A673 (cell line): ENCODE measurements at regions not wholly inside any gene's neighbourhood (a gene's known extent, or its start where the extent isn't known, plus 50 kb on each side); places are given as distances from the start of the nearest gene placed in this dataset.

Experiments used
- BruUV-seq: library from RNA; stranded (reverse); fragments of 400-500 nt; replicated peaks from 2 replicates; lab custom pipeline; 2021; lab: Mats Ljungman, UMichigan
- CTCF ChIA-PET: fragments of 300-600 bp; sonication (Branson Sonifier 250); formaldehyde crosslinking; loops from one replicate; lab custom pipeline; 2022; ENCODE audit warnings: antibody characterized with exemption; lab: Charles Lee
- POLR2A ChIA-PET: fragments of 300-600 bp; sonication (Branson Sonifier 250); formaldehyde crosslinking; loops from one replicate; lab custom pipeline; 2022; ENCODE audit warnings: antibody characterized with exemption; ENCODE audit not compliant: low non-redundant PET; lab: Charles Lee
- DNase-seq: peaks from one replicate; pipeline ENCODE4 v3.0.0-alpha.2; 2015; ENCODE audit warnings: low spot score
- H3K27ac ChIP-seq: fragments of 200-600 bp; sonication (generic); 2 replicates; pipeline ENCODE4 v1.5.1; 2016; ENCODE audit warnings: mixed run types, low read depth, mild to moderate bottlenecking, mixed read lengths, antibody characterized with exemption, low read length; ENCODE audit not compliant: poor library complexity, severe bottlenecking
- H3K27me3 ChIP-seq: fragments of 200-600 bp; sonication (generic); replicated peaks from 2 replicates; pipeline ENCODE4 v1.6.1; 2017; ENCODE audit warnings: mixed run types, low read depth, mild to moderate bottlenecking, mixed read lengths, antibody characterized with exemption, low read length; ENCODE audit not compliant: insufficient read depth, poor library complexity
- H3K36me3 ChIP-seq: fragments of 200-600 bp; sonication (generic); 2 replicates; pipeline ENCODE4 v1.6.1; 2016; ENCODE audit warnings: mixed run types, mild to moderate bottlenecking, mixed read lengths, antibody characterized with exemption, low read length; ENCODE audit not compliant: insufficient read depth, poor library complexity, severe bottlenecking
- H3K4me1 ChIP-seq: fragments of 200-600 bp; sonication (generic); 2 replicates; pipeline ENCODE4 v1.6.1; 2017; ENCODE audit warnings: mixed run types, mild to moderate bottlenecking, mixed read lengths, antibody characterized with exemption, low read length; ENCODE audit not compliant: insufficient read depth, poor library complexity, severe bottlenecking
- H3K4me3 ChIP-seq: fragments of 200-600 bp; sonication (generic); 2 replicates; pipeline ENCODE4 v1.5.1; 2016; ENCODE audit warnings: low read depth, mixed run types, mild to moderate bottlenecking, mixed read lengths, low read length; ENCODE audit not compliant: poor library complexity, severe bottlenecking
- H3K9me3 ChIP-seq: fragments of 200-600 bp; sonication (generic); 2 replicates; pipeline ENCODE4 v1.6.1; 2016; ENCODE audit warnings: mixed run types, low read depth, mild to moderate bottlenecking, mixed read lengths, antibody characterized with exemption, low read length; ENCODE audit not compliant: poor library complexity, severe bottlenecking
- EZH2 ChIP-seq: fragments of 200-600 bp; sonication (generic); IDR thresholded peaks from 2 replicates; pipeline ENCODE4 v1.6.1; 2017; ENCODE audit warnings: borderline replicate concordance, low read depth, mild to moderate bottlenecking, mixed read lengths, antibody characterized with exemption, low read length; ENCODE audit not compliant: poor library complexity, severe bottlenecking
- intact Hi-C: fragments of 100-400 bp; cut with micrococcal nuclease; formaldehyde crosslinking; loops from one replicate; pipeline ENCODE4 v1.10.0; 2022; ENCODE audit not compliant: unreplicated experiment
- TF ChIP-seq, protein P1 (sequence below): fragments of 300-800, 200-600 bp; sonication (generic); conservative IDR thresholded peaks from 2 replicates; pipeline ENCODE4 v1.5.1; 2017; ENCODE audit warnings: low read depth, mild to moderate bottlenecking, antibody characterized with exemption, low read length, moderate library complexity, mixed read lengths

DNA sequence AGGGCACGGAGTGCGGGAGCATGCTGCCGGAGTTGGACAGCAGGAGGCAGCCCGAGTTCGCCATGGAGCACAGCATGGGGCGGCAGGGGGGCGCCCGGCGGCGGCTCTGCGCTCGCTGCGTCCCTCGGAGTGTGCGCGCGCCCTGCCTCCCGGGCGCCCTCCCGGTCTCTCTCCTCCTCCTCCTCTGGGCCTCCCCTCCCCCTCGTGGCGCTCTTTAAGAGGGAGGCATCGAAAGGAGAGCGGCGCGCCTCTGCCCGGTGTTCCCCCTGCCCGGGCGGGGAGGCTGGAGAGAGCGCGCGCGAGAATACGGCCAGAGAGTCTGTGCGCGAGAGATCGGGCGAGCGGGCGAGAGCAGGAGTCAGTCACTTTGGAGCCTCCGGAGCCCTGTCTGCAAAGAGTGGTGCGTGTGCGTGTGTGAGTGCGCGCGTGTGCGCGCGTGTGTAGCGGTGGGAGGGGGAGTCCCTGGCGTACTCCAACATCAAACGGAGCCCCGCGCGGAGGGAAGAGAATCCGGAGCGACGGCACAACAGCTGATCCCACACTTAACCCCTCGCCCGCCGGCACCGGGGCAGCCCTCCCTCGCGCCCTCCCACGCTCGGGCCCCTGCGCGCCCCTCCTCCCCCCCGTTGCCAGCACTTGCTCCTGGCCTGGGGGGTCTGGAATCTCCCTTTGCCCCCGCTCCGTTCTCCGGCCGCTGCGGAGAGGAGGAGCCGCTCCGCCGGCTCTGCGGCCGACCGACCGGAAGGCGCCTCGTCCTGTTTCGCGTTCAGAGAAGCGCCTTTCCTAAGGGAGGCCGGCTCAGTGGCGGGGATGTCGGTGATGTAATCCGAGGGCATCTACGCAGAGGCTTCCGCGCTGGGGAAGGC lies 108.9 kb downstream of the ENGASE start:
- POLR2A ChIA-PET, result no interaction called here
- DNase-seq, result peak; percentile 45
- no peaks in the 10 kb centered on the region for H3K4me1 ChIP-seq
- peak; percentile 83 for TF ChIP-seq EZH2
- TF ChIP-seq, protein P1, sequence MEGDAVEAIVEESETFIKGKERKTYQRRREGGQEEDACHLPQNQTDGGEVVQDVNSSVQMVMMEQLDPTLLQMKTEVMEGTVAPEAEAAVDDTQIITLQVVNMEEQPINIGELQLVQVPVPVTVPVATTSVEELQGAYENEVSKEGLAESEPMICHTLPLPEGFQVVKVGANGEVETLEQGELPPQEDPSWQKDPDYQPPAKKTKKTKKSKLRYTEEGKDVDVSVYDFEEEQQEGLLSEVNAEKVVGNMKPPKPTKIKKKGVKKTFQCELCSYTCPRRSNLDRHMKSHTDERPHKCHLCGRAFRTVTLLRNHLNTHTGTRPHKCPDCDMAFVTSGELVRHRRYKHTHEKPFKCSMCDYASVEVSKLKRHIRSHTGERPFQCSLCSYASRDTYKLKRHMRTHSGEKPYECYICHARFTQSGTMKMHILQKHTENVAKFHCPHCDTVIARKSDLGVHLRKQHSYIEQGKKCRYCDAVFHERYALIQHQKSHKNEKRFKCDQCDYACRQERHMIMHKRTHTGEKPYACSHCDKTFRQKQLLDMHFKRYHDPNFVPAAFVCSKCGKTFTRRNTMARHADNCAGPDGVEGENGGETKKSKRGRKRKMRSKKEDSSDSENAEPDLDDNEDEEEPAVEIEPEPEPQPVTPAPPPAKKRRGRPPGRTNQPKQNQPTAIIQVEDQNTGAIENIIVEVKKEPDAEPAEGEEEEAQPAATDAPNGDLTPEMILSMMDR, result no peak
- no TSS peak for BruUV-seq
- H3K9me3 ChIP-seq, result no peaks in the 10 kb centered on the region
- H3K27ac ChIP-seq, result no peak overlapping the region
- CTCF ChIA-PET, result no interaction called here
- no peak overlapping the region for H3K4me3 ChIP-seq
- H3K36me3 ChIP-seq, result no peaks in the 10 kb centered on the region
- intact Hi-C loops, result no loop called here
- H3K27me3 ChIP-seq, result peaks cover 97% of the 10 kb centered on the region

DNA sequence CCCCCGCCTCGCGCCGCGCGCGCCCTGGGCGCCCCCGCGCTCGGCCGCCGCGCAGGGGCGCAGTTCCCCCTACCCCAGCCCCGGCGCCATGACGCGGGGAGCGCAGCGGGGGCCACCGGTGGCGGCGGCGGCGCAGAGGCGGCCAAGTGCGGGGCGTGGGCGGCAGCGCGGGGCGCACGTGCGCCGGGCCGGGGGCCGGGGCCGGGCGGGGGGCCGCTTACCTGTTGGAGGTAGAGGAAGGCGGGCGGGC lies 108.3 kb downstream of the ENGASE start:
- intact Hi-C loops, result no loop called here
- no TSS peak for BruUV-seq
- Histone ChIP-seq H3K27me3 (peaks cover 97% of the 10 kb centered on the region), H3K9me3 (no peaks in the 10 kb centered on the region), H3K4me1 (no peaks in the 10 kb centered on the region), H3K27ac (no peak overlapping the region), H3K36me3 (no peaks in the 10 kb centered on the region), H3K4me3 (no peak overlapping the region)
- POLR2A ChIA-PET, result no interaction called here
- CTCF ChIA-PET, result no interaction called here
- DNase-seq, result no peak
- TF ChIP-seq, protein P1, result no peak
- no peak for TF ChIP-seq EZH2

DNA sequence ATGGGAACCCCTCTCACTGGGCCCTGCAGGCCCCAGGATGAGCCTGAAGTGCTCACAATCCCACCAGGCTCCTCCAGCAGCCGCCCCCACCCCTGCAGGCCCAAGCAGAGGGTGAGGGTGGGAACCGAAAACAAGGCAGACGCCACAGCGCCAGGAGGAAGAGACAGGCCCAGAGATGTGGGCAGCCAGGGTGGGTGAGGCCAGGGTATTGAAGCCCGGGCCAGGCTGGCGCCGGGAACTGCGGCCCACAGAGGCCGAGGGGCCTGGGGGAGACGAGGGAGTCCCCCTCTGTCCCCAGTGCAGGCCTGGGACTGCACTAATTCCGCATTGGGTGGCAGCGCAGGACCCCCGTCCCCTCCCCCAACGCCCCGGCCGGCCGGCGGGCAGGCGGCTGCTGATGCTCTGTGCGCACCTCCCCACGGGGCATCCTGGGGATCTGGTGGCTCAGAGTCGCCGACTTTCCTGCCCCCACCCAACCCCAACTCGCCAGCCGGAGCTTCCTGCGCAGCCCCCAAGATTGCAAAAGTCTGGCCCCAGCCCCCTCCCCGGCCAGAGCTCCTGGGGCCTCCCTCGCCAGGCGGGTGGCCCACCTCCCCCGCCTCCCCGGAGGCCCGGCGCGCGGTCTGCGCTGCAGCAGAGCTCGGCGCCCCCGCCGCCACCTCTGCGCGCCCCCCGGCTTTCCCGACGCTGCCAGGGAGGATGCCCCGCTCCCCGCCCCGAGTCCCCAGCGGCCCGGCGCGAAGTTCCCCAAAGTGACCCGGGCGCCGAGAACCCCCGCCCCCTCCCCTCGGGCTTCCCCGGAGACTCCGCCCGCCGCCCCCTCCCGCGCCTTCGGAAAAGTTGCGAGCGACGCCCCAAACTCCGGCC lies 107.8 kb downstream of the ENGASE start:
- H3K27me3 ChIP-seq, result peaks cover 97% of the 10 kb centered on the region
- no TSS peak for BruUV-seq
- H3K27ac ChIP-seq, result no peak overlapping the region
- TF ChIP-seq, protein P1, result no peak
- TF ChIP-seq EZH2, result peak; percentile 45
- H3K9me3 ChIP-seq, result no peaks in the 10 kb centered on the region
- H3K4me3 ChIP-seq, result no peak overlapping the region
- CTCF ChIA-PET, result no interaction called here
- intact Hi-C loops, result no loop called here
- no peaks in the 10 kb centered on the region for H3K4me1 ChIP-seq
- DNase-seq, result no peak
- no peaks in the 10 kb centered on the region for H3K36me3 ChIP-seq
- POLR2A ChIA-PET, result no interaction called here
